Liver (tissue), 3 donors: ENCODE measurements at regions not wholly inside any gene's neighbourhood (a gene's known extent, or its start where the extent isn't known, plus 50 kb on each side); places are given as distances from the start of the nearest gene placed in this dataset.

ENCODE experiments used
- ATF3 ChIP-seq: IDR thresholded peaks from 2 replicates; pipeline ENCODE4 v1.6.1; 2016; ENCODE audit warnings: antibody characterized with exemption
- CTCF ChIP-seq: fragments of 150-350 bp; IDR thresholded peaks from 2 replicates; pipeline ENCODE4 v1.5.1; 2017; ENCODE audit warnings: improper control_type of control experiment, low read depth, low read length; ENCODE audit not compliant: missing input control
- FOXA1 ChIP-seq: IDR thresholded peaks from 2 replicates; pipeline ENCODE4 v1.6.1; 2016; ENCODE audit warnings: antibody characterized with exemption
- donor health status: healthy.
- donor health status: healthy.

GRCh38 chr10:117663750-117664149, 121.2 kb downstream of the EMX2 start:
- TF ChIP-seq CTCF (no peak), FOXA1 (no peak), ATF3 (no peak)
